ENCODE measurements at regions not wholly inside any gene's neighbourhood (a gene's known extent, or its start where the extent isn't known, plus 50 kb on each side); places are given as distances from the start of the nearest gene placed in this dataset.
A peak's percentile ranks its signal among the peaks of the same experiment; 100 is the strongest.

DNA sequence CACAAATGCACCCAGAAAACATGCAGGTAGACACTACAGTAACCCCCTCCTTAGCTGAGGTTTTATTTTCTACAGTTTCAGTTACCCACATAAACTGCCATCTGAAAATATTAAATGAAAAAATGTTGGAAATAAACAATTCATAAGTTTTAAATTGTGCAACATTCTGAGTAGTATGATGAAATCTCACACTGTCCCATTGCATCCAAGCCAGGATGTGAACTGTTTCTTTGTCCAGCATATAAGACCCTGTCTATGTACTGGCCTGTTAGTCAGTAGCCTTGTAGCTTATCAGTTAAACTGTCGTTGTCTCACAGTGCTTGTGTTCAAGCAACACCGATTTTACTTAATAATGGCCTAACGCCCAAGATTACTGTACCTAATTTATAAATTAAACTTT lies 630.5 kb downstream of the ANXA1 start:
- no peaks in the 10 kb centered on the region for H3K9me3 ChIP-seq
- no peak overlapping the region for H3K27ac ChIP-seq
- intact Hi-C loops (cut with DNase I; ENCODE audit: low total_unique reads) = no loop called here
- H3K36me3 ChIP-seq (ENCODE audit: low read depth, missing control alignments) = no peaks in the 10 kb centered on the region
- H3K4me3 ChIP-seq = no peak overlapping the region
- H3K4me1 ChIP-seq = no peaks in the 10 kb centered on the region
- no peak for TF ChIP-seq CTCF (IDR thresholded peaks at IDR 0.05)
- TF ChIP-seq POLR2A (IDR thresholded peaks at IDR 0.05) = no peak
- 54 to 62% methylated on average over 3 of the region's 3 CpGs for WGBS, 2 donors
- DNase-seq = no peak
- H3K27me3 ChIP-seq = no peaks in the 10 kb centered on the region

DNA sequence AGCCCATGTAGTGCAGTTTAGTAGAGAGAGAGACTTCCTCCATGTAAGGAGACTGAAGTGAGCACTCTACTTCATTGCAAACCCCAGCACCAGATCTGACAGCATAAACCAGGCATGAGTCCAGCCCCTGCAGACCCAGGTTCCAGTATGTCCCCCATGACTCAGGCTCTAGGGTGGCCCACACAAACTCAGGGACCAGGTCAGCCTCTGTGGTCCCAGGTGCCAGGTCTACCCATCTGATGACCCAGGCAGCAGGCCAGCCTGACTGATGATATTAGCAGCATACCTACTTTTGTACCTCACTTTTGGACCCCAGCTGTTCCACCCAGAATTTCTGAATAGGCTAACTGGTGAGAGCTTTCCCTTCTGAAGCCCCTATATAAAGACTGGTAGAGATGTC lies 647.8 kb downstream of the ANXA1 start:
- Histone ChIP-seq H3K27ac (no peak overlapping the region), H3K9me3 (no peaks in the 10 kb centered on the region), H3K4me1 (no peaks in the 10 kb centered on the region), H3K36me3 (ENCODE audit: low read depth, missing control alignments) (no peaks in the 10 kb centered on the region), H3K4me3 (no peak overlapping the region), H3K27me3 (no peaks in the 10 kb centered on the region)
- intact Hi-C loops (cut with DNase I; ENCODE audit: low total_unique reads) = no loop called here
- no peak for DNase-seq
- TF ChIP-seq CTCF (IDR thresholded peaks at IDR 0.05) (no peak), POLR2A (IDR thresholded peaks at IDR 0.05) (no peak)

- TF ChIP-seq CTCF (IDR thresholded peaks at IDR 0.05) (no peak), POLR2A (IDR thresholded peaks at IDR 0.05) (no peak)
- Histone ChIP-seq H3K36me3 (ENCODE audit: low read depth, missing control alignments) (no peaks in the 10 kb centered on the region), H3K4me3 (no peak overlapping the region), H3K4me1 (peaks cover 7% of the 10 kb centered on the region), H3K9me3 (no peaks in the 10 kb centered on the region), H3K27ac (no peak overlapping the region), H3K27me3 (no peaks in the 10 kb centered on the region)
- no peak for DNase-seq
- WGBS, 2 donors = 43 to 60% methylated on average over 2 of the region's 2 CpGs
- intact Hi-C loops (cut with DNase I; ENCODE audit: low total_unique reads) = no loop called here
Observed at GRCh38 chr9:73805111-73805510, 653.4 kb downstream of the ANXA1 start.

DNA sequence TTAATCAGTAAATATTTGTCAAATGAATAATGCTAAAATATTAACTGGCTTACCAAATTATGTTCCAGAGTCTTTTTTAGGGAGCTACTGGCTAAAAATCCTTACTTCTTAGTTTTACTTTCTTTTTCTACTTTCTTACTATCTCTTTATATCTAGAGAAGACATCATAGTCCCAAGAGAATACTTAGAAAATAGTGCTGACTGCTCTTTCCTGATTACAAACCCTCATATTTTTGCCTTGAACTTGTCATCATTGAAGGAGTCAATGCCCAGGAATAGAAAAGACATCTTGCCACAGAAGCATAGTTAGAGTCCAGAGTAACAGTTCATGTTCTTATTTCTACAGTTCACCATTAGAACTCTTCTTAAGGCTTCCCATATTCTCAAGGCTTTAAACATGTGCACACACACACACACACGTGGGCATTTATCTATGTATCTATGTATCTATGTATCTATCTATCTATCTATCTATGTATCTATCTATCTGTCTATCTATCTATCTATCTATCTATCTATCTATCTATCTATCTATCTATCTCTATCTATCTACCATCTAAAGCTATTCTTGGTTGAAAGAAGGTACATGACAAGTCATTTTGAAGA lies 654.3 kb downstream of the ANXA1 start:
- Histone ChIP-seq H3K4me1 (peaks cover 7% of the 10 kb centered on the region), H3K27me3 (no peaks in the 10 kb centered on the region), H3K9me3 (no peaks in the 10 kb centered on the region), H3K27ac (peak overlapping the region in 1 of 2 donors; percentile 17), H3K36me3 (ENCODE audit: low read depth, missing control alignments) (no peaks in the 10 kb centered on the region), H3K4me3 (no peak overlapping the region)
- intact Hi-C loops (cut with DNase I; ENCODE audit: low total_unique reads) = no loop called here
- DNase-seq = no peak
- no peak for TF ChIP-seq POLR2A (IDR thresholded peaks at IDR 0.05)
- TF ChIP-seq CTCF (IDR thresholded peaks at IDR 0.05) = no peak
- 73 to 85% methylated on average over 1 of the region's 1 CpG for WGBS, 2 donors

DNA sequence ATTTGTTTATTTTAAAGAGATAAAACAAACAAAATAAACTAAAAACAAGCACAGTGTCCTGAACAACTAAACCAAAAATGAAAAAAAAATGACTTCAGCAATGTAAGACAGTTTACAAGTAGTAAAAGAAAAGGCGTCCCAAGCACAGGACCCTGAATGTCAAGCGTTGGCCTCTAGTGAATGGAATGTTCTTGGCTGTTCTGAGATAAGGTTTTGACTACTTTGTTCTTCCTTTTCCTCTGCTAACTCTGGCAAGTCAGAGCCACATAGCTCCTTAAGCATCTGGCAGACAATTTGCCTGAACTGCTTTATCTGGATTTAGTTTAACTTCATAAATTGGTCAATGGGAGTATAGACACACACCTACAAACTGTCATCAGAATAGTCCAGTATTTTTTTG lies 655.2 kb downstream of the ANXA1 start:
- Histone ChIP-seq H3K4me1 (peaks cover 7% of the 10 kb centered on the region), H3K9me3 (no peaks in the 10 kb centered on the region), H3K36me3 (ENCODE audit: low read depth, missing control alignments) (no peaks in the 10 kb centered on the region), H3K4me3 (no peak overlapping the region), H3K27me3 (no peaks in the 10 kb centered on the region), H3K27ac (no peak overlapping the region)
- no peak for TF ChIP-seq POLR2A (IDR thresholded peaks at IDR 0.05)
- TF ChIP-seq CTCF (IDR thresholded peaks at IDR 0.05) = no peak
- DNase-seq = peak; percentile 17
- 31 to 51% methylated on average over 2 of the region's 2 CpGs for WGBS, 2 donors
- intact Hi-C loops (cut with DNase I; ENCODE audit: low total_unique reads) = no loop called here

Data from testis (tissue), 2 donors.